Kidney epithelial cell (primary cell): ENCODE measurements at regions not wholly inside any gene's neighbourhood (a gene's known extent, or its start where the extent isn't known, plus 50 kb on each side); places are given as distances from the start of the nearest gene placed in this dataset.
"Not testable (repeated sequence)": the region's sequence is repeated elsewhere in the genome, so short reads cannot be mapped to it uniquely, and the experiment has no call there.

Source experiments
- DNase-seq: peaks from one replicate; pipeline ENCODE4 v3.0.0-alpha.2; 2010; ENCODE audit warnings: low read depth
- H3K27me3 ChIP-seq: 2 replicates; pipeline ENCODE4 v1.6.0; 2011; ENCODE audit warnings: low read length; ENCODE audit not compliant: control insufficient read depth, insufficient read depth
- H3K36me3 ChIP-seq: 2 replicates; pipeline ENCODE4 v1.5.1; 2011; ENCODE audit warnings: low read length; ENCODE audit not compliant: control insufficient read depth, insufficient read depth
- H3K4me3 ChIP-seq: 2 replicates; pipeline ENCODE4 v1.5.1; 2011; ENCODE audit warnings: low read depth, mild to moderate bottlenecking, control low read depth, low read length
- TF ChIP-seq, protein P1 (sequence below): IDR thresholded peaks from 2 replicates; pipeline ENCODE4 v1.5.1; 2011; ENCODE audit warnings: mild to moderate bottlenecking, moderate library complexity, low read length, control low read depth, inconsistent platforms; ENCODE audit not compliant: insufficient read depth, poor library complexity, severe bottlenecking

- H3K36me3 ChIP-seq, result no peaks in the 10 kb centered on the region
- TF ChIP-seq, protein P1, sequence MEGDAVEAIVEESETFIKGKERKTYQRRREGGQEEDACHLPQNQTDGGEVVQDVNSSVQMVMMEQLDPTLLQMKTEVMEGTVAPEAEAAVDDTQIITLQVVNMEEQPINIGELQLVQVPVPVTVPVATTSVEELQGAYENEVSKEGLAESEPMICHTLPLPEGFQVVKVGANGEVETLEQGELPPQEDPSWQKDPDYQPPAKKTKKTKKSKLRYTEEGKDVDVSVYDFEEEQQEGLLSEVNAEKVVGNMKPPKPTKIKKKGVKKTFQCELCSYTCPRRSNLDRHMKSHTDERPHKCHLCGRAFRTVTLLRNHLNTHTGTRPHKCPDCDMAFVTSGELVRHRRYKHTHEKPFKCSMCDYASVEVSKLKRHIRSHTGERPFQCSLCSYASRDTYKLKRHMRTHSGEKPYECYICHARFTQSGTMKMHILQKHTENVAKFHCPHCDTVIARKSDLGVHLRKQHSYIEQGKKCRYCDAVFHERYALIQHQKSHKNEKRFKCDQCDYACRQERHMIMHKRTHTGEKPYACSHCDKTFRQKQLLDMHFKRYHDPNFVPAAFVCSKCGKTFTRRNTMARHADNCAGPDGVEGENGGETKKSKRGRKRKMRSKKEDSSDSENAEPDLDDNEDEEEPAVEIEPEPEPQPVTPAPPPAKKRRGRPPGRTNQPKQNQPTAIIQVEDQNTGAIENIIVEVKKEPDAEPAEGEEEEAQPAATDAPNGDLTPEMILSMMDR, result no peak
Measured at GRCh38 chr11:15845261-15845660, 511.1 kb downstream of the SOX6 start.

GRCh38 chr11:15848631-15849168 lies 507.6 kb downstream of the SOX6 start:
- no peak for DNase-seq
- Histone ChIP-seq H3K27me3 (no peaks in the 10 kb centered on the region), H3K36me3 (no peaks in the 10 kb centered on the region), H3K4me3 (no peak overlapping the region)
- TF ChIP-seq, protein P1, result no peak

More at GRCh38 chr11:15845261-15845660, 511.1 kb downstream of the SOX6 start:
- H3K27me3 ChIP-seq, result no peaks in the 10 kb centered on the region
- no peak overlapping the region for H3K4me3 ChIP-seq
- no peak for DNase-seq

DNA sequence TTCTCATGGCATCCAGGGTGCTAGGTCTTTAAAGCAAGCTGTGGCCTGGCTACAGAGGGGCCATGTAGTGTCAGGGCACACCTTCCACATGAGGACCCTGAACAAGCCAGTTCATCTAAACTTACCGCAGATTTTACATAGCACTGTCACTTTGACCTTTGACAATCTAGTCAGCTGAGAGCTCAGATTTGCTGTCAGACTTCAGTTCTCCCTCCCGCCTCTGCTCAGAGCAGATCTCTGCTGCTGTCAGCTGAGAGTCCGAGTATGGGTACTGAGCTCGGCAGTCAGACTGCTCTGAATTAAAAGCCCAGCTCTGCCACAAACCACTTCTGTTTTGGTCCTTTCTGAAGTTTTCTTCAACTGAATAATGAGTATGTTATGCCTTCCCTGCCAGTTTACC lies 507.1 kb downstream of the SOX6 start:
- no peaks in the 10 kb centered on the region for H3K27me3 ChIP-seq
- no peak for DNase-seq
- TF ChIP-seq, protein P1, result no peak
- no peaks in the 10 kb centered on the region for H3K36me3 ChIP-seq
- H3K4me3 ChIP-seq, result no peak overlapping the region

GRCh38 chr11:15850335-15850734 lies 506.0 kb downstream of the SOX6 start:
- H3K27me3 ChIP-seq, H3K36me3 ChIP-seq, H3K4me3 ChIP-seq, DNase-seq: not testable (repeated sequence)

DNA sequence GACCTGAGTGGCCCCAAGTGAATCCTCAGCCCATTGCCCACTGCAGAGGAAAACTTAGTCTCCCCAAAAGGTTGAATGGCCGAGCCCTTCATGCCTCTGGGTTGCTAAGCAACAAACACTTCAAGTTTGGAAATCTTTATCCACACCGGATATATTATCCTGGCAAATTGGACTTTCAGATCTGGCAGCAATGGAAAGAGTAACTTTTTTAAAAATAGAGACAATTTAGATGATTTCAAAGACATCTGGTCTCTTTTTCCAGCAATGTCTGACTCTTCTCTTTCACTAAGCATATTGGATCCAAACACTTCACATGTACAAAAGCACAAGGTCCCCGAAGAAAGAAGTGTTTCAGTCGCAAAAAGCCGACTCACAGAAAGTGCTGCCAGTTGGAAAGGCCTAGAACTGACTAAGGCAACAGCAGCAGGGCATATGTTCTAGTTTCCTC lies 505.3 kb downstream of the SOX6 start:
- H3K36me3 ChIP-seq, result no peaks in the 10 kb centered on the region
- TF ChIP-seq, protein P1, result no peak
- no peak overlapping the region for H3K4me3 ChIP-seq
- DNase-seq, result no peak
- H3K27me3 ChIP-seq, result no peaks in the 10 kb centered on the region

- H3K27me3 ChIP-seq, result no peaks in the 10 kb centered on the region
- TF ChIP-seq, protein P1, result peak; percentile 37
- DNase-seq, result no peak
- H3K36me3 ChIP-seq, result no peaks in the 10 kb centered on the region
- H3K4me3 ChIP-seq, result no peak overlapping the region
Measured at GRCh38 chr11:15852179-15852578, 504.2 kb downstream of the SOX6 start.
